Tibial nerve (tissue), 3 donors: ENCODE measurements at regions not wholly inside any gene's neighbourhood (a gene's known extent, or its start where the extent isn't known, plus 50 kb on each side); places are given as distances from the start of the nearest gene placed in this dataset.
"Not testable (repeated sequence)": the region's sequence is repeated elsewhere in the genome, so short reads cannot be mapped to it uniquely, and the experiment has no call there.

Experiments used
- CTCF ChIP-seq, 5 experiments: fragments of 200-600 bp in 3 of 5; fragments of 450-650 bp in 2 of 5; sonication (generic) in 3 of 5; IDR thresholded peaks; one replicate each; pipeline ENCODE4 v1.5.1; 2016 to 2019; ENCODE audit warnings: antibody characterized with exemption in 5 of 5, mild to moderate bottlenecking in 3 of 5, moderate library complexity in 2 of 5
- POLR2A ChIP-seq, 2 donors: fragments of 450-650 bp; IDR thresholded peaks; one replicate each; pipeline ENCODE4 v1.6.1; 2017; ENCODE audit warnings: antibody characterized with exemption in 2 of 2, mild to moderate bottlenecking in 2 of 2, moderate library complexity in 2 of 2

- TF ChIP-seq CTCF, POLR2A (IDR thresholded peaks at IDR 0.05): not testable (repeated sequence)
Measured at GRCh38 chr9:42358626-42359247, 175.3 kb downstream of the SPATA31A6 start.
